ENCODE measurements at regions not wholly inside any gene's neighbourhood (a gene's known extent, or its start where the extent isn't known, plus 50 kb on each side); places are given as distances from the start of the nearest gene placed in this dataset.

GRCh38 chr4:22911285-22911684 lies 218.5 kb downstream of the GBA3 start:
- H3K4me3 ChIP-seq (ENCODE audit: low read depth, low read length) = no peak overlapping the region
- no peaks in the 10 kb centered on the region for H3K4me1 ChIP-seq
- TF ChIP-seq, protein P1, sequence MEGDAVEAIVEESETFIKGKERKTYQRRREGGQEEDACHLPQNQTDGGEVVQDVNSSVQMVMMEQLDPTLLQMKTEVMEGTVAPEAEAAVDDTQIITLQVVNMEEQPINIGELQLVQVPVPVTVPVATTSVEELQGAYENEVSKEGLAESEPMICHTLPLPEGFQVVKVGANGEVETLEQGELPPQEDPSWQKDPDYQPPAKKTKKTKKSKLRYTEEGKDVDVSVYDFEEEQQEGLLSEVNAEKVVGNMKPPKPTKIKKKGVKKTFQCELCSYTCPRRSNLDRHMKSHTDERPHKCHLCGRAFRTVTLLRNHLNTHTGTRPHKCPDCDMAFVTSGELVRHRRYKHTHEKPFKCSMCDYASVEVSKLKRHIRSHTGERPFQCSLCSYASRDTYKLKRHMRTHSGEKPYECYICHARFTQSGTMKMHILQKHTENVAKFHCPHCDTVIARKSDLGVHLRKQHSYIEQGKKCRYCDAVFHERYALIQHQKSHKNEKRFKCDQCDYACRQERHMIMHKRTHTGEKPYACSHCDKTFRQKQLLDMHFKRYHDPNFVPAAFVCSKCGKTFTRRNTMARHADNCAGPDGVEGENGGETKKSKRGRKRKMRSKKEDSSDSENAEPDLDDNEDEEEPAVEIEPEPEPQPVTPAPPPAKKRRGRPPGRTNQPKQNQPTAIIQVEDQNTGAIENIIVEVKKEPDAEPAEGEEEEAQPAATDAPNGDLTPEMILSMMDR (IDR thresholded peaks at IDR 0.05; ENCODE audit: low read depth, low read length) = no peak
- no peaks in the 10 kb centered on the region for H3K9me3 ChIP-seq
- H3K27me3 ChIP-seq = no peaks in the 10 kb centered on the region
- no peak for DNase-seq
- no peaks in the 10 kb centered on the region for H3K36me3 ChIP-seq

GRCh38 chr4:22910200-22910599 lies 217.5 kb downstream of the GBA3 start:
- Histone ChIP-seq H3K27me3 (no peaks in the 10 kb centered on the region), H3K9me3 (no peaks in the 10 kb centered on the region), H3K4me1 (no peaks in the 10 kb centered on the region), H3K4me3 (ENCODE audit: low read depth, low read length) (no peak overlapping the region), H3K36me3 (no peaks in the 10 kb centered on the region)
- TF ChIP-seq, protein P1 (IDR thresholded peaks at IDR 0.05; ENCODE audit: low read depth, low read length) = no peak
- DNase-seq = no peak

DNA sequence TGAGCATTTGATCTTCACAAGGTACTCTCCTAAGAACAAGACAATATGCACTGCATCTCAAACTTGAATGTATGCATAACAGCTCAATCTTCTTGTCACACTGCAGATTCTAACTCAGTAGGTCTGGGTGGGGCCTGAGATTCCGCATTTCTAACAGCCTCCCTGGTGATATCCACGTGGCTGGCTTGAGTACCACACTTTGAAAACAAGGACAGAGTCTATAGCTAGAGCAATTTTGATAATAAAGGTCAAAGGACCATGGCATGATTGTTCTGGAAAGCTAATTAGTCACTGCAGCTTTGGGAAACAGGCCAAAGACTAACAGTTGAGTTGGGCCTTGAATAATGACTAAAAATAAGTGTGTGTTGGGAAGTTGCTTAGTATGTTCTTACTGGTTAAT lies 213.3 kb downstream of the GBA3 start:
- DNase-seq = no peak
- Histone ChIP-seq H3K4me1 (no peaks in the 10 kb centered on the region), H3K36me3 (no peaks in the 10 kb centered on the region), H3K4me3 (ENCODE audit: low read depth, low read length) (no peak overlapping the region), H3K9me3 (no peaks in the 10 kb centered on the region), H3K27me3 (no peaks in the 10 kb centered on the region)
- TF ChIP-seq, protein P1 (IDR thresholded peaks at IDR 0.05; ENCODE audit: low read depth, low read length) = no peak

DNA sequence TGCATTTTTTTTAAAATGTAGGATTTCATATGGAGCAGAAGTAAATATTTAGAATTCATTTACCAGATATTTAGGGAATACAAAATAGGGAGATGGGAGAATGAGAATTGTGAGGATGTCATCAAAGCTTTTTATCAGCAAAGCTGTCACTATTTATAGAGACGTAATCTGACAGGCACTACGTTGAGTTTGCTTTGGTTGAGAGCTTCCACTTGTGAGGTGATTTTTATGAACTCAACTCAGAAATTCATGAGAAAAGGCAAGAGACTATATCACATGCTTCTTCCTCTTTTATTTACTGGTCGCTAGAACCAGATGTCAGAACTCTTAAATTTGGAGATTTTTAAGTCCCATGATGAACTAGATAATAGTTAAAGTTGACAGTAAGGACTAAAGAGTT lies 211.2 kb downstream of the GBA3 start:
- H3K36me3 ChIP-seq = no peaks in the 10 kb centered on the region
- DNase-seq = no peak
- H3K27me3 ChIP-seq = no peaks in the 10 kb centered on the region
- no peaks in the 10 kb centered on the region for H3K4me1 ChIP-seq
- no peak overlapping the region for H3K4me3 ChIP-seq (ENCODE audit: low read depth, low read length)
- H3K9me3 ChIP-seq = no peaks in the 10 kb centered on the region
- TF ChIP-seq, protein P1 (IDR thresholded peaks at IDR 0.05; ENCODE audit: low read depth, low read length) = no peak

DNA sequence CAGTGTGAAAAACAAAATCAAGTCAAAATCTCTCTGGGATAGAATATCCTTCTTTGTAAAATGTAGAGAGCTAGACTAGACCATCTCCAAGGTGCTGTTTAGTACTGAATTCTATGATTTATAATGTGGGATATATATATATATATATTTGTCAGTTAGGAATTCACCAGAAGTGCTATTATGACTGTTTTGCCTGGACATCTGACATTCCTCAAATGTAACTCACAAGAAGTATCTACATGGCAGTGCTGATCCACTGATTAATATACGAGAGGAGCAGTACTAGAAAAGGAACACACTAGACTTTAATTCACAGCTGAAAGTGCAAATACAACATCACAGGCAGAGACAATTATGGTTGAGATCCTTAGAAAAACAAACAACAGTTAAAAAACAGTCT lies 208.9 kb downstream of the GBA3 start:
- no peaks in the 10 kb centered on the region for H3K4me1 ChIP-seq
- DNase-seq = no peak
- no peaks in the 10 kb centered on the region for H3K9me3 ChIP-seq
- no peaks in the 10 kb centered on the region; the same call in 1 of the 2 replicates for H3K27me3 ChIP-seq
- TF ChIP-seq, protein P1 (IDR thresholded peaks at IDR 0.05; ENCODE audit: low read depth, low read length) = no peak
- H3K36me3 ChIP-seq = no peaks in the 10 kb centered on the region
- no peak overlapping the region for H3K4me3 ChIP-seq (ENCODE audit: low read depth, low read length)

- Histone ChIP-seq H3K27me3 (no peaks in the 10 kb centered on the region; the same call in 1 of the 2 replicates), H3K36me3 (no peaks in the 10 kb centered on the region), H3K9me3 (no peaks in the 10 kb centered on the region), H3K4me1 (no peaks in the 10 kb centered on the region), H3K4me3 (ENCODE audit: low read depth, low read length) (no peak overlapping the region)
- TF ChIP-seq, protein P1 (IDR thresholded peaks at IDR 0.05; ENCODE audit: low read depth, low read length) = no peak
- no peak for DNase-seq
Observed at GRCh38 chr4:22900876-22901275, 208.1 kb downstream of the GBA3 start.

All from BE2C (cell line).